Smooth muscle cell (in vitro differentiated cells): ENCODE measurements at regions not wholly inside any gene's neighbourhood (a gene's known extent, or its start where the extent isn't known, plus 50 kb on each side); places are given as distances from the start of the nearest gene placed in this dataset.

Source experiments
- DNase-seq: peaks from one replicate; lab custom pipeline; 2025; ENCODE audit not compliant: unreplicated experiment; lab: John Stamatoyannopoulos, UW
- H2AFZ ChIP-seq: fragments of 200-600 bp; sonication (generic); 2 replicates; pipeline ENCODE4 v1.6.0; 2016; ENCODE audit warnings: antibody characterized with exemption, low read depth, mild to moderate bottlenecking
- H3F3A ChIP-seq: fragments of 200-600 bp; sonication (generic); 2 replicates; pipeline ENCODE4 v1.6.0; 2017; ENCODE audit warnings: antibody characterized with exemption, low read depth
- H3K27ac ChIP-seq: fragments of 200-600 bp; sonication (generic); 2 replicates; pipeline ENCODE4 v1.5.1; 2016; ENCODE audit warnings: low read depth, mild to moderate bottlenecking
- H3K27me3 ChIP-seq: fragments of 200-600 bp; sonication (generic); 2 replicates; pipeline ENCODE4 v1.6.1; 2016; ENCODE audit warnings: low read depth, mild to moderate bottlenecking
- H3K36me3 ChIP-seq: fragments of 200-600 bp; sonication (generic); 2 replicates; pipeline ENCODE4 v1.5.1; 2016; ENCODE audit warnings: low read depth
- H3K4me1 ChIP-seq: fragments of 200-600 bp; sonication (generic); 2 replicates; pipeline ENCODE4 v1.5.1; 2016; ENCODE audit warnings: low read depth
- H3K4me2 ChIP-seq: fragments of 200-600 bp; sonication (generic); 2 replicates; pipeline ENCODE4 v1.6.0; 2016; ENCODE audit warnings: mild to moderate bottlenecking
- H3K4me3 ChIP-seq: fragments of 200-600 bp; sonication (generic); 2 replicates; pipeline ENCODE4 v1.5.1; 2016; ENCODE audit warnings: mild to moderate bottlenecking
- H3K79me2 ChIP-seq: fragments of 200-600 bp; sonication (generic); 2 replicates; pipeline ENCODE4 v1.6.0; 2016; ENCODE audit warnings: low read depth, mild to moderate bottlenecking
- H3K9ac ChIP-seq: fragments of 200-600 bp; sonication (generic); 2 replicates; pipeline ENCODE4 v1.6.0; 2016; ENCODE audit warnings: low read depth
- H3K9me3 ChIP-seq: fragments of 200-600 bp; sonication (generic); replicated peaks from 2 replicates; pipeline ENCODE4 v1.5.1; 2016; ENCODE audit warnings: low read depth
- H4K20me1 ChIP-seq: fragments of 200-600 bp; sonication (generic); 2 replicates; pipeline ENCODE4 v1.6.0; 2016; ENCODE audit warnings: low read depth
- WGBS: methylation state at CpG from one replicate; pipeline ENCODE4 v1.1.7; 2016; ENCODE audit warnings: low lambda C conversion rate; 5-methylcytosine and 5-hydroxymethylcytosine counted together
- TF ChIP-seq, protein P1 (sequence below): fragments of 200-600 bp; sonication (generic); IDR thresholded peaks from 2 replicates; pipeline ENCODE4 v1.5.1; 2017; ENCODE audit warnings: borderline replicate concordance, mild to moderate bottlenecking, antibody characterized with exemption; ENCODE audit not compliant: insufficient read depth, poor library complexity, severe bottlenecking

DNA sequence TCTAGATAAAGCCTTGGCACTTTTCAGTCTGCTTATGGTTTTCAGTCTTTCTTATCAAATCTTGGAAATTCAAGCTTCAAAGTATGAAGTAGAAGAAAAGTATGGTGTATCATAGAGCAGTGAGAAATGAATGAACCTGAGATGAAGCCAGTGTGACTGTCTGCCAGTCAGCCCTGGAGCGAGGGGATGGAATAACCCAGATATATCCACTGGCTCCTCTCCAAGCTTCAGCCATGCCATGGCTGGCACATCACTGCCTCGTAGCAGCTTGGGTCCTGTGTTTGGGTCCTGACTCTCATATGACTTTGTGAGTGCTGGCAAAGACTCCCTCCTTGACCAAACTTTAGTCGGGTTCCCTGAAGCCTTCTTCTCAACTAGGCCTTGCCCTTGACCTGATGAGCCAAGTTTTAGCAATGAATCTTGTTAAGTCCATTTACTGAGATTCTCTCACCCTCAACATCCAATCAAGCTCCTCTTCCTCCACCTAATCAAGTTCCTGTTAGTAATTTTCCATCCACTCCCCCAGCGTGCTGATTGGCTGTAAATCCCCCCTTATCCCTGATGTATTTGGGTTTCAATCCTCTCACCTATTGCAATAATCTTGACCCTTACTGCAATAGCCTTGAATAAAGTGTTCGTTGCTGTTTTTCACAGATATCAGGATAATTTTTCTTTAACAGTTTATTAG is 62.5 kb upstream of the PRDX6 start:
- TF ChIP-seq, protein P1, sequence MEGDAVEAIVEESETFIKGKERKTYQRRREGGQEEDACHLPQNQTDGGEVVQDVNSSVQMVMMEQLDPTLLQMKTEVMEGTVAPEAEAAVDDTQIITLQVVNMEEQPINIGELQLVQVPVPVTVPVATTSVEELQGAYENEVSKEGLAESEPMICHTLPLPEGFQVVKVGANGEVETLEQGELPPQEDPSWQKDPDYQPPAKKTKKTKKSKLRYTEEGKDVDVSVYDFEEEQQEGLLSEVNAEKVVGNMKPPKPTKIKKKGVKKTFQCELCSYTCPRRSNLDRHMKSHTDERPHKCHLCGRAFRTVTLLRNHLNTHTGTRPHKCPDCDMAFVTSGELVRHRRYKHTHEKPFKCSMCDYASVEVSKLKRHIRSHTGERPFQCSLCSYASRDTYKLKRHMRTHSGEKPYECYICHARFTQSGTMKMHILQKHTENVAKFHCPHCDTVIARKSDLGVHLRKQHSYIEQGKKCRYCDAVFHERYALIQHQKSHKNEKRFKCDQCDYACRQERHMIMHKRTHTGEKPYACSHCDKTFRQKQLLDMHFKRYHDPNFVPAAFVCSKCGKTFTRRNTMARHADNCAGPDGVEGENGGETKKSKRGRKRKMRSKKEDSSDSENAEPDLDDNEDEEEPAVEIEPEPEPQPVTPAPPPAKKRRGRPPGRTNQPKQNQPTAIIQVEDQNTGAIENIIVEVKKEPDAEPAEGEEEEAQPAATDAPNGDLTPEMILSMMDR = no peak
- Histone ChIP-seq H3F3A (peaks cover 5% of the 10 kb centered on the region), H3K4me1 (no peaks in the 10 kb centered on the region), H3K4me3 (no peak overlapping the region), H3K36me3 (no peaks in the 10 kb centered on the region), H3K4me2 (no peak overlapping the region), H4K20me1 (no peaks in the 10 kb centered on the region), H3K27me3 (no peaks in the 10 kb centered on the region), H2AFZ (no peak overlapping the region), H3K9me3 (no peaks in the 10 kb centered on the region), H3K79me2 (no peaks in the 10 kb centered on the region), H3K27ac (no peak overlapping the region), H3K9ac (no peak overlapping the region)
- WGBS = 91% methylated on average over 5 of the region's 5 CpGs
- no peak for DNase-seq

DNA sequence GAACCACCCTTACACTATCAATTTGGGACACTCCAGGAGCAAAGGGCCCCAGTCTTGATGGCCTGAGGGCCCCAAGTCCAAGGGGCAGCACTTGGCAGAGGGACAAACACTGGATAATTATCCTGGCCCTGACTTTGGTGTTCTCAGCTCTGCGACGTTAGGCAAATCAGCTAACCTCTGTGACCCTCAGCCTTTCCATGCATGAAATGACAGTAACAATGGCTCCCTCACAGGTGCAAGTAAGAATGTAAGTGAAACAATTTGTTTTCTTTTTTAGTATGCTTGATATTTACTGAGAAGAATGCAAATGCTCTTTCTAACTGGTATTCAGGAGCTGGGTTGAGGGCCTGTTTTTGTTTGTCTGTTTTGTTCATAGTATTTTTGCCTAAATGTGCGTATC is 61.6 kb upstream of the PRDX6 start:
- no peak overlapping the region for H3K27ac ChIP-seq
- no peak for DNase-seq
- no peaks in the 10 kb centered on the region for H4K20me1 ChIP-seq
- no peaks in the 10 kb centered on the region for H3K27me3 ChIP-seq
- no peak overlapping the region for H2AFZ ChIP-seq
- no peak overlapping the region for H3K9ac ChIP-seq
- no peaks in the 10 kb centered on the region for H3K79me2 ChIP-seq
- H3K9me3 ChIP-seq = no peaks in the 10 kb centered on the region
- no peaks in the 10 kb centered on the region for H3K4me1 ChIP-seq
- no peaks in the 10 kb centered on the region for H3K36me3 ChIP-seq
- H3F3A ChIP-seq = peaks cover 5% of the 10 kb centered on the region
- 99% methylated on average over 3 of the region's 3 CpGs for WGBS
- H3K4me2 ChIP-seq = no peak overlapping the region
- TF ChIP-seq, protein P1 = no peak
- H3K4me3 ChIP-seq = no peak overlapping the region

DNA sequence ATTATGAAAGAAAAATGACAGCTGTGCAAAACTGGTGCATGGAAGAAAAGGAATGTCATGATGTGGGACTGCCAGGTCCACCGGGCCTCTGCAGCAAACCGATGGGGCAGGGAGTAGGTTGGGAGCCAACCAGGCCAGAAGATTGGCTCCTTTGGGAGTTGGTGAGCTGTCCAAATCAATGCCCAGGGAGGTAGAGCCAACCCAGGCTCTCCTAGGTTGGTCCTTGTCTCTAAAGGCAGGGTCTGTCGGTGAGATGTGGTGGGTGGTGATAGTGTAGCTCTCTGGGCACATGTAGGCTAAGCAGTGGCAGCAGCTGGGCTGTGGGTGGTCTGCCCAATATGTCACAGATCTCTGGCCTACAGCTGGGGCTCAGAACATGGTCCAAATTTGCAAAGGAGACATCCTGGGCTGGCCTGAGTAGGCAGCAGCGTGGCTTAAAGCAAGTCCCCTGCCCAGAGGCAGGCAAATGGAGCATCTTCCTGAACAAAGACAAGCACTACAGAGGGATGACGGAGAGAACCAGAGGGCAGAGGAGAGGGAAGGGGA is 61.2 kb upstream of the PRDX6 start:
- no peak overlapping the region for H3K4me3 ChIP-seq
- H3K27ac ChIP-seq = no peak overlapping the region
- no peaks in the 10 kb centered on the region for H4K20me1 ChIP-seq
- no peak overlapping the region for H3K4me2 ChIP-seq
- no peak overlapping the region for H3K9ac ChIP-seq
- H3K4me1 ChIP-seq = no peaks in the 10 kb centered on the region
- no peaks in the 10 kb centered on the region for H3K27me3 ChIP-seq
- H3K9me3 ChIP-seq = no peaks in the 10 kb centered on the region
- TF ChIP-seq, protein P1 = no peak
- H3K79me2 ChIP-seq = no peaks in the 10 kb centered on the region
- DNase-seq = no peak
- H3F3A ChIP-seq = peaks cover 5% of the 10 kb centered on the region
- WGBS = 80% methylated on average over 5 of the region's 5 CpGs
- no peak overlapping the region for H2AFZ ChIP-seq
- no peaks in the 10 kb centered on the region for H3K36me3 ChIP-seq

DNA sequence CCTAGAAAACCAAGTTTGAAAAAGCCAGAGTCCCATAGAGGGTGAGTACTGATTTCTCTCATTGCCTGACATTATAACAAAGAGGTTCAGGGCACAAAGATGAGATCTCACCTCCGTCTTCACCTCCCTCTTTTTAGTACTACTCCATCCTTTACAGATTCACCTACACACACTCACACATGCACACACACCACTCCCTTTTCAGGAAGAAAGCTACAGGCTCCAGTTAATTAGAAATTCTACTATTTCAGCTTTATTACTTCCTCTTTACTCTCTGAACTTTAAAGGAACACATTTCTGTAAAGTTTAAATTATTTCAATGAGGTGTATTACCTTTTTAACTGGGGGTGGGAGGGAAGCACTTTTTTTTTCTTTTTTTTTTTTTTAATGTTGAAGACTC is 59.6 kb upstream of the PRDX6 start:
- no peaks in the 10 kb centered on the region for H3K27me3 ChIP-seq
- no peak overlapping the region for H3K4me3 ChIP-seq
- H3K27ac ChIP-seq = no peak overlapping the region
- no peak for DNase-seq
- no peaks in the 10 kb centered on the region for H3K36me3 ChIP-seq
- no peaks in the 10 kb centered on the region for H4K20me1 ChIP-seq
- WGBS = 95% methylated on average over 1 of the region's 1 CpG
- no peak overlapping the region for H3K9ac ChIP-seq
- H3F3A ChIP-seq = no peaks in the 10 kb centered on the region
- no peaks in the 10 kb centered on the region for H3K79me2 ChIP-seq
- no peaks in the 10 kb centered on the region for H3K4me1 ChIP-seq
- no peak overlapping the region for H3K4me2 ChIP-seq
- no peaks in the 10 kb centered on the region for H3K9me3 ChIP-seq
- TF ChIP-seq, protein P1 = no peak
- no peak overlapping the region for H2AFZ ChIP-seq
